Endothelial cell of umbilical vein (primary cell): ENCODE measurements at regions not wholly inside any gene's neighbourhood (a gene's known extent, or its start where the extent isn't known, plus 50 kb on each side); places are given as distances from the start of the nearest gene placed in this dataset.

ENCODE experiments used
- EZH2 ChIP-seq: IDR thresholded peaks from 2 replicates; pipeline ENCODE4 v1.6.1; 2012; ENCODE audit warnings: borderline replicate concordance, low read depth, mild to moderate bottlenecking, moderate library complexity, low read length, inconsistent platforms; ENCODE audit not compliant: severe bottlenecking
- FOS ChIP-seq: IDR thresholded peaks from 2 replicates; pipeline ENCODE4 v1.6.1; 2011; ENCODE audit warnings: mild to moderate bottlenecking, low read length, moderate library complexity, borderline replicate concordance; ENCODE audit not compliant: insufficient read depth
- GATA2 ChIP-seq: IDR thresholded peaks from 2 replicates; pipeline ENCODE4 v1.7.0; 2011; ENCODE audit warnings: low read depth, mild to moderate bottlenecking, moderate library complexity, mixed read lengths, low read length; ENCODE audit not compliant: insufficient read length, insufficient read depth
- JUN ChIP-seq: IDR thresholded peaks from 2 replicates; pipeline ENCODE4 v1.6.1; 2011; ENCODE audit warnings: borderline replicate concordance, low read depth; ENCODE audit not compliant: insufficient read length, insufficient read depth
- MYC ChIP-seq: IDR thresholded peaks from one replicate; pipeline ENCODE4 v1.6.1; 2011; ENCODE audit warnings: mild to moderate bottlenecking, low read depth, low read length
- POLR2A ChIP-seq: IDR thresholded peaks from 2 replicates; pipeline ENCODE4 v1.6.1; 2012; ENCODE audit warnings: low read depth, mild to moderate bottlenecking, control low read depth, low read length
- POLR2AphosphoS5 ChIP-seq: IDR thresholded peaks from 2 replicates; pipeline ENCODE4 v1.6.1; 2012; ENCODE audit warnings: low read depth, mild to moderate bottlenecking, control low read depth, low read length, moderate library complexity; ENCODE audit not compliant: insufficient read depth
- TF ChIP-seq, protein P1 (sequence below), 2 donors: IDR thresholded peaks; 1 replicate in 1 of 2; 2 replicates in 1 of 2; pipeline ENCODE4 v1.5.1; 2011; ENCODE audit warnings: low read length in 2 of 2, mild to moderate bottlenecking in 2 of 2, moderate library complexity in 2 of 2, control low read depth in 1 of 2, inconsistent platforms in 1 of 2, low read depth in 1 of 2; ENCODE audit not compliant: insufficient read depth in 1 of 2; ENCODE audit errors: extremely low read depth in 1 of 2
- TF ChIP-seq, protein P2 (sequence below): IDR thresholded peaks from 2 replicates; pipeline ENCODE4 v1.6.1; 2011; ENCODE audit not compliant: insufficient read depth, insufficient read length

DNA sequence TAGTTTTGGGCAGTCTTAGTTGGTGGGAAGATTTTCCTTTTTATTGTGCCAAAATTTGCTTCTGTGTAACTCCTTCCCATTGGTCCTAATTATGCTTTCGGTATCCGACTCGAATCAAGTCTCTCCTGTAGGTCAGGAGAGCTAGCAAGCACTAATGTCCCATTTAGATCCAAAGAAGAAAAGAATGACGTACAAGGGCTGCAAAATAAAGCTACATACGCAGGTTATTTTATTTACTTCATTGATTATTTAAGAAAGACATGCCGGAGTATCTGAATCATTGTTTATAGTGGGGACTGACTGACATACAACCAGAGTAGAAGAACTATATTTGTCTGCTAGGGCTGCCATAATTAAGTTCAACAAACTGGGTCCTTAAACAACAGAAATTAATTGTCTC lies 648.5 kb downstream of the CPS1 start:
- TF ChIP-seq, protein P1, sequence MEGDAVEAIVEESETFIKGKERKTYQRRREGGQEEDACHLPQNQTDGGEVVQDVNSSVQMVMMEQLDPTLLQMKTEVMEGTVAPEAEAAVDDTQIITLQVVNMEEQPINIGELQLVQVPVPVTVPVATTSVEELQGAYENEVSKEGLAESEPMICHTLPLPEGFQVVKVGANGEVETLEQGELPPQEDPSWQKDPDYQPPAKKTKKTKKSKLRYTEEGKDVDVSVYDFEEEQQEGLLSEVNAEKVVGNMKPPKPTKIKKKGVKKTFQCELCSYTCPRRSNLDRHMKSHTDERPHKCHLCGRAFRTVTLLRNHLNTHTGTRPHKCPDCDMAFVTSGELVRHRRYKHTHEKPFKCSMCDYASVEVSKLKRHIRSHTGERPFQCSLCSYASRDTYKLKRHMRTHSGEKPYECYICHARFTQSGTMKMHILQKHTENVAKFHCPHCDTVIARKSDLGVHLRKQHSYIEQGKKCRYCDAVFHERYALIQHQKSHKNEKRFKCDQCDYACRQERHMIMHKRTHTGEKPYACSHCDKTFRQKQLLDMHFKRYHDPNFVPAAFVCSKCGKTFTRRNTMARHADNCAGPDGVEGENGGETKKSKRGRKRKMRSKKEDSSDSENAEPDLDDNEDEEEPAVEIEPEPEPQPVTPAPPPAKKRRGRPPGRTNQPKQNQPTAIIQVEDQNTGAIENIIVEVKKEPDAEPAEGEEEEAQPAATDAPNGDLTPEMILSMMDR (IDR thresholded peaks at IDR 0.05; ENCODE audit: extremely low read depth in 1 of 2, insufficient read depth in 1 of 2, low read depth in 1 of 2, low read length in 2 of 2), result no peak
- TF ChIP-seq, protein P2, sequence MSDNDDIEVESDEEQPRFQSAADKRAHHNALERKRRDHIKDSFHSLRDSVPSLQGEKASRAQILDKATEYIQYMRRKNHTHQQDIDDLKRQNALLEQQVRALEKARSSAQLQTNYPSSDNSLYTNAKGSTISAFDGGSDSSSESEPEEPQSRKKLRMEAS, result no peak
- TF ChIP-seq POLR2A (no peak), GATA2 (no peak), EZH2 (no peak), POLR2AphosphoS5 (no peak), FOS (no peak), JUN (no peak), MYC (no peak)
